Osteocyte (in vitro differentiated cells): ENCODE measurements at regions not wholly inside any gene's neighbourhood (a gene's known extent, or its start where the extent isn't known, plus 50 kb on each side); places are given as distances from the start of the nearest gene placed in this dataset.

Experiments used
- DNase-seq: peaks from one replicate; pipeline ENCODE4 v3.0.0; 2021; ENCODE audit warnings: mixed read lengths; ENCODE audit not compliant: unreplicated experiment; ENCODE audit errors: extremely low spot score
- H3K27ac Mint-ChIP-seq: one replicate; pipeline ENCODE4 v1.8.0; 2021; ENCODE audit warnings: mild to moderate bottlenecking, mixed read lengths; ENCODE audit not compliant: unreplicated experiment
- H3K27me3 Mint-ChIP-seq: one replicate; pipeline ENCODE4 v1.8.0; 2021; ENCODE audit warnings: mixed read lengths; ENCODE audit not compliant: unreplicated experiment
- H3K36me3 Mint-ChIP-seq: one replicate; pipeline ENCODE4 v1.8.0; 2021; ENCODE audit warnings: mixed read lengths; ENCODE audit not compliant: unreplicated experiment
- H3K4me1 Mint-ChIP-seq: one replicate; pipeline ENCODE4 v1.8.0; 2021; ENCODE audit warnings: mixed read lengths; ENCODE audit not compliant: unreplicated experiment
- H3K4me3 Mint-ChIP-seq: one replicate; pipeline ENCODE4 v1.8.0; 2021; ENCODE audit warnings: mild to moderate bottlenecking, moderate library complexity, mixed read lengths; ENCODE audit not compliant: unreplicated experiment
- H3K9me3 Mint-ChIP-seq: one replicate; pipeline ENCODE4 v1.8.0; 2021; ENCODE audit warnings: mixed read lengths; ENCODE audit not compliant: unreplicated experiment
- TF ChIP-seq, protein P1 (sequence below): fragments of 200-600 bp; sonication (generic); IDR thresholded peaks from 2 replicates; pipeline ENCODE4 v1.5.0; 2021; ENCODE audit warnings: antibody characterized with exemption, mild to moderate bottlenecking, moderate library complexity

GRCh38 chr15:24858737-24859601 is 95.8 kb upstream of the SNRPN start:
- Mint-ChIP-seq H3K4me3 (no peak overlapping the region), H3K27ac (no peak overlapping the region), H3K4me1 (no peaks in the 10 kb centered on the region), H3K27me3 (no peaks in the 10 kb centered on the region), H3K36me3 (no peaks in the 10 kb centered on the region), H3K9me3 (peaks cover 40% of the 10 kb centered on the region)
- TF ChIP-seq, protein P1, sequence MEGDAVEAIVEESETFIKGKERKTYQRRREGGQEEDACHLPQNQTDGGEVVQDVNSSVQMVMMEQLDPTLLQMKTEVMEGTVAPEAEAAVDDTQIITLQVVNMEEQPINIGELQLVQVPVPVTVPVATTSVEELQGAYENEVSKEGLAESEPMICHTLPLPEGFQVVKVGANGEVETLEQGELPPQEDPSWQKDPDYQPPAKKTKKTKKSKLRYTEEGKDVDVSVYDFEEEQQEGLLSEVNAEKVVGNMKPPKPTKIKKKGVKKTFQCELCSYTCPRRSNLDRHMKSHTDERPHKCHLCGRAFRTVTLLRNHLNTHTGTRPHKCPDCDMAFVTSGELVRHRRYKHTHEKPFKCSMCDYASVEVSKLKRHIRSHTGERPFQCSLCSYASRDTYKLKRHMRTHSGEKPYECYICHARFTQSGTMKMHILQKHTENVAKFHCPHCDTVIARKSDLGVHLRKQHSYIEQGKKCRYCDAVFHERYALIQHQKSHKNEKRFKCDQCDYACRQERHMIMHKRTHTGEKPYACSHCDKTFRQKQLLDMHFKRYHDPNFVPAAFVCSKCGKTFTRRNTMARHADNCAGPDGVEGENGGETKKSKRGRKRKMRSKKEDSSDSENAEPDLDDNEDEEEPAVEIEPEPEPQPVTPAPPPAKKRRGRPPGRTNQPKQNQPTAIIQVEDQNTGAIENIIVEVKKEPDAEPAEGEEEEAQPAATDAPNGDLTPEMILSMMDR, result no peak
- DNase-seq, result no peak

DNA sequence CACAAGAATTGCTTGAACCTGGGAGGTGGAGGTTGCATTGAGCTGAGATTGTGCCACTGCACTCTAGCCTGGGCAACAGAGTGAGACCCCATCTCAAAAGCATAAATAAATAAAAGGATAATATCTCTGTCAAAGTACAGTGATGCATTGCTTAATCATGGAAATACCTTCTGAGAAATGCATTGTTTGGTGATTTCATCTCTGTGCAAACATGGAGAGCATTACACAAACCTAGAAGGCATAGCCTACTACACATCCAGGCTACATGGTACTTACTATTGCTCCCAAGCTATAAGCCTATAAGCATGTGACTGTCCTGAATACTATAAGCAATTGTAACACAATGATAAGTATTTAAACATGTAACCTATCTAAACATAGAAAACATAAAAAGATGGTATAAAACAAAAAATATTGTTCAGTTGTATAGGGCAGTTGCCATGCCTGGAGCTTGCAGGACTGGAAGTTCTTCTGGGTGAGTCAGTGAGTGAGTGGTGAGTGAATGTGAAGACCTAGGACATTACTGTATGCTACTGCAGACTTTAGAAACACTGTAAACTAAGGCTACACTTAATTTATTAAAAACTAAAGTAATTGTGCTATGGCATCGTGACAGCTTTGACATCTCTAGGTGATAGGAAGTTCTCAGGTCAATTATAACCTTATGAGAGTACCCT is 93.6 kb upstream of the SNRPN start:
- TF ChIP-seq, protein P1, result no peak
- Mint-ChIP-seq H3K27ac (no peak overlapping the region), H3K27me3 (no peaks in the 10 kb centered on the region), H3K9me3 (peaks cover 45% of the 10 kb centered on the region), H3K4me3 (no peak overlapping the region), H3K36me3 (no peaks in the 10 kb centered on the region), H3K4me1 (no peaks in the 10 kb centered on the region)
- DNase-seq, result no peak

DNA sequence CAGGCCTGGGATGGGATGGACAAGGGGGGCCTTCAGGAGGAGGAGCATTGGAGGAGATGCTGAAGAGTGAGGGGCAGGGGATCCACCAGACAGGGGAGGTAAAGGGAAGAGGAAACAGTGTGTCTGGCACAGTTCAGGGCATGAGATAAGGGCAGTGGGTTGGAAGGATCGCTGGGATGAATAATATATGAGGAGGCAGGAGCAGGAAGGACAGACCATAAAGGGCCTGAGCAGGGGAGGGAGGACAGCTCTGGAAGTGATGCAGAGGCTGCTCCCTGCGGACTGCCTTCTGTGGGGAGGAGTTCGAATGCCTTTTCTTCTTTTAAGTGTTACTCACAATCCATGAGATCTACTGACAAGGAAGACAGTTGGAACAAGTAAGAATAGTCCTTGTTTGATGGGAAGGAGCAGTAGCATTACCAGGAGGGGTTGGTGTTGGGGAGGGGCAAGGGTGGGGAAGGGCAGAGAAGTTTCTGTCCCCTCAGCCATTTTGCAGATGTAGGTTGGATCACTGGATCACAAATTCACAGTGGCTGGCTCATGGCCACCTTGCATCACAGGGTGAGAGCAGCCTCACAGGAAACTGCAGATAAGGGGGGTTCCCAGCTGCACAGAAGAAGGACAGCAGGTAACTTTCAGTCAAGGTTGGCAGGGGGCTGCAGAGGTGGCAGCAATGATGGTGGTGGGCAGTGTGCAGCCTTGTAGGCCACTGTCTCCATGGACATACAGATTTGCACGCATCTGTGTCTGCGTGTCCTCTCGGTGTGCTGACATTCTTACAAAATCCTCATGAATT is 91.9 kb upstream of the SNRPN start:
- no peaks in the 10 kb centered on the region for H3K36me3 Mint-ChIP-seq
- H3K4me3 Mint-ChIP-seq, result no peak overlapping the region
- TF ChIP-seq, protein P1, result no peak
- no peak for DNase-seq
- no peaks in the 10 kb centered on the region for H3K4me1 Mint-ChIP-seq
- H3K9me3 Mint-ChIP-seq, result peaks cover 38% of the 10 kb centered on the region
- H3K27ac Mint-ChIP-seq, result no peak overlapping the region
- H3K27me3 Mint-ChIP-seq, result no peaks in the 10 kb centered on the region

DNA sequence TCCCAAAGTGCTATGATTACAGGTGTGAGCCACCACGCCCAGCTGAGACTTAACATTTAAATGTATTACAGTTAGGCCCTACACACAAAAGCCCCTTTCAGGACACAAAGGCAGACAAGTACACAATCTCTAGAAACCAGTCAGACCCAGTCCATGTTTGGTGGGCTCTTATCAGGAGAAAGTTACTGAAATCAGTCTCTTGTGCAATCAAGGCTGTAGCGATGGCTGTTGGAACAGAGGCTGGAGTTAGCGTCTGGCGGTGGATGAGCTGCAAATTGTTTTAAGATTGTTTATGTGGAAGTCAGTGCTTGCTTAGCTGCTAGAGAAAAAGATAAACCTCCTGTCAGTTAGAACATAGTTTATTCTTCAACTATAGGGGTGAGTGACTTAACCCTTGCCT is 89.5 kb upstream of the SNRPN start:
- H3K27ac Mint-ChIP-seq, result no peak overlapping the region
- H3K4me3 Mint-ChIP-seq, result no peak overlapping the region
- DNase-seq, result no peak
- H3K36me3 Mint-ChIP-seq, result no peaks in the 10 kb centered on the region
- H3K9me3 Mint-ChIP-seq, result peaks cover 49% of the 10 kb centered on the region
- TF ChIP-seq, protein P1, result no peak
- no peaks in the 10 kb centered on the region for H3K27me3 Mint-ChIP-seq
- H3K4me1 Mint-ChIP-seq, result no peaks in the 10 kb centered on the region
